SU-DHL-6 (cell line): ENCODE measurements at regions not wholly inside any gene's neighbourhood (a gene's known extent, or its start where the extent isn't known, plus 50 kb on each side); places are given as distances from the start of the nearest gene placed in this dataset.

Experiments
- H2AFZ ChIP-seq: fragments of 200-600 bp; sonication (generic); 2 replicates; pipeline ENCODE4 v1.6.1; 2014; ENCODE audit warnings: low read depth, mild to moderate bottlenecking, moderate library complexity, mixed read lengths, antibody characterized with exemption, low read length; ENCODE audit not compliant: severe bottlenecking
- H3F3A ChIP-seq: fragments of 200-600 bp; shearing (Covaris generic); 2 replicates; pipeline ENCODE4 v1.6.0; 2016; ENCODE audit warnings: antibody characterized with exemption, mild to moderate bottlenecking; ENCODE audit not compliant: insufficient read depth
- H3K27ac ChIP-seq: fragments of 200-600 bp; sonication (generic); 2 replicates; pipeline ENCODE4 v1.5.1; 2016; ENCODE audit warnings: low read depth, mild to moderate bottlenecking, low read length, moderate library complexity, mixed read lengths
- H3K27me3 ChIP-seq: fragments of 200-600 bp; sonication (generic), shearing (Covaris generic); 2 replicates; pipeline ENCODE4 v1.6.0; 2014; ENCODE audit warnings: mild to moderate bottlenecking, low read length
- H3K36me3 ChIP-seq: fragments of 200-600 bp; sonication (generic); 2 replicates; pipeline ENCODE4 v1.6.1; 2014; ENCODE audit warnings: mild to moderate bottlenecking, low read length, mixed read lengths
- H3K4me2 ChIP-seq: fragments of 300-600, 200-600 bp; shearing (Covaris generic), sonication (generic); 2 replicates; pipeline ENCODE4 v1.6.0; 2014; ENCODE audit warnings: low read length, low read depth, mild to moderate bottlenecking; ENCODE audit not compliant: poor library complexity, severe bottlenecking
- H3K4me3 ChIP-seq: fragments of 200-600 bp; sonication (generic); 2 replicates; pipeline ENCODE4 v1.5.1; 2014; ENCODE audit warnings: antibody characterized with exemption, low read length, mild to moderate bottlenecking, mixed read lengths; ENCODE audit not compliant: insufficient read depth, poor library complexity, severe bottlenecking
- H3K79me2 ChIP-seq: fragments of 200-600 bp; sonication (generic); 2 replicates; pipeline ENCODE4 v1.6.1; 2014; ENCODE audit warnings: mild to moderate bottlenecking, low read length, moderate library complexity; ENCODE audit not compliant: insufficient read depth
- H3K9ac ChIP-seq: fragments of 200-600 bp; sonication (generic); 2 replicates; pipeline ENCODE4 v1.7.0; 2014; ENCODE audit warnings: mild to moderate bottlenecking, low read length
- H3K9me2 ChIP-seq: fragments of 200-600 bp; sonication (generic); replicated peaks from 2 replicates; pipeline ENCODE4 v1.6.1; 2014; ENCODE audit warnings: low read length; ENCODE audit not compliant: insufficient read depth
- H3K9me3 ChIP-seq: fragments of 200-600 bp; sonication (generic); 2 replicates; pipeline ENCODE4 v1.6.1; 2014; ENCODE audit warnings: low read length, mixed read lengths; ENCODE audit not compliant: insufficient read depth
- H4K20me1 ChIP-seq: fragments of 200-600 bp; sonication (generic); 2 replicates; pipeline ENCODE4 v1.6.1; 2014; ENCODE audit warnings: low read depth, mild to moderate bottlenecking, antibody characterized with exemption, low read length, moderate library complexity, mixed read lengths
- CTCF ChIP-seq: fragments of 200-600 bp; sonication (generic); IDR thresholded peaks from one replicate; pipeline ENCODE4 v1.5.1; 2017; ENCODE audit warnings: antibody characterized with exemption, mild to moderate bottlenecking, low read length, moderate library complexity; ENCODE audit not compliant: insufficient read depth, poor library complexity, severe bottlenecking
- EZH2phosphoT487 ChIP-seq: fragments of 200-600 bp; sonication (generic), shearing (Covaris generic); conservative IDR thresholded peaks from 2 replicates; pipeline ENCODE4 v1.6.1; 2018; ENCODE audit warnings: mild to moderate bottlenecking, antibody characterized with exemption, low read length, moderate library complexity, mixed read lengths

GRCh38 chr10:130489891-130490290 is 353.7 kb downstream of the GLRX3 start:
- H3F3A ChIP-seq, result no peaks in the 10 kb centered on the region
- H3K36me3 ChIP-seq, result no peaks in the 10 kb centered on the region
- H2AFZ ChIP-seq, result no peak overlapping the region
- H3K27me3 ChIP-seq, result no peaks in the 10 kb centered on the region
- no peak overlapping the region for H3K27ac ChIP-seq
- no peaks in the 10 kb centered on the region for H3K9me3 ChIP-seq
- no peaks in the 10 kb centered on the region for H4K20me1 ChIP-seq
- H3K9me2 ChIP-seq, result no peaks in the 10 kb centered on the region
- no peak overlapping the region for H3K9ac ChIP-seq
- no peak overlapping the region for H3K4me3 ChIP-seq
- no peak overlapping the region for H3K4me2 ChIP-seq
- TF ChIP-seq EZH2phosphoT487 (no peak), CTCF (no peak)
- H3K79me2 ChIP-seq, result no peaks in the 10 kb centered on the region

GRCh38 chr10:130491011-130491692 is 355.0 kb downstream of the GLRX3 start:
- no peaks in the 10 kb centered on the region for H3K27me3 ChIP-seq
- no peaks in the 10 kb centered on the region for H3K9me2 ChIP-seq
- H4K20me1 ChIP-seq, result no peaks in the 10 kb centered on the region
- H3K79me2 ChIP-seq, result no peaks in the 10 kb centered on the region
- H3K4me2 ChIP-seq, result no peak overlapping the region
- H2AFZ ChIP-seq, result no peak overlapping the region
- H3K36me3 ChIP-seq, result no peaks in the 10 kb centered on the region
- no peak overlapping the region for H3K9ac ChIP-seq
- H3F3A ChIP-seq, result no peaks in the 10 kb centered on the region
- no peak overlapping the region for H3K27ac ChIP-seq
- no peak overlapping the region for H3K4me3 ChIP-seq
- TF ChIP-seq EZH2phosphoT487 (no peak), CTCF (no peak)
- no peaks in the 10 kb centered on the region for H3K9me3 ChIP-seq

GRCh38 chr10:130491693-130492050 is 355.5 kb downstream of the GLRX3 start:
- Histone ChIP-seq H3K9ac (no peak overlapping the region), H4K20me1 (no peaks in the 10 kb centered on the region), H3K27ac (no peak overlapping the region), H3K4me3 (no peak overlapping the region), H3F3A (no peaks in the 10 kb centered on the region), H3K4me2 (no peak overlapping the region), H3K9me2 (no peaks in the 10 kb centered on the region), H3K9me3 (no peaks in the 10 kb centered on the region), H3K27me3 (no peaks in the 10 kb centered on the region), H3K36me3 (no peaks in the 10 kb centered on the region), H3K79me2 (no peaks in the 10 kb centered on the region), H2AFZ (no peak overlapping the region)
- TF ChIP-seq EZH2phosphoT487 (no peak), CTCF (no peak)
